8988T (cell line): ENCODE measurements at regions not wholly inside any gene's neighbourhood (a gene's known extent, or its start where the extent isn't known, plus 50 kb on each side); places are given as distances from the start of the nearest gene placed in this dataset.
"Not testable (repeated sequence)": the region's sequence is repeated elsewhere in the genome, so short reads cannot be mapped to it uniquely, and the experiment has no call there.

ENCODE experiments used
- DNase-seq: peaks from one replicate; pipeline ENCODE4 v3.0.0; 2011

DNA sequence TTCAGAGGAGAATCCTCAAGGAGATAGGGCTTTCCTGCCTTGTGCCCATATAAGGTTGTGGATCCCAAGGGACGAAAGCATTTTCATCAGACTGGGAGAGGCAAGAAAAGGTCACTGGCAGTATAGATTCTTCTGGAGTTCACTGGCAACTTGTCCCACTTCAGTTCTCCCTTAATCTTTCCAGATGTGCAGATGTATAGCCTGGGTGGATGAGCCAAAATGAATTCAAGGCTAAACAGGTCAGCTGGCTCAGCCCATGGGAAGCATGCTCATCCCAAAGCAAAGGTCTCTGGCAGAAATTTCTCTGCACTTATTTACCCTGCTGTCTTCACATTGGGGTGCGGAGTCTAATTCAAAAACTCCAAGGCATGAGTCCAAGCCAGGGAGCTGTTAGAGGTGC lies 148.9 kb upstream of the TNP1 start:
- DNase-seq = no peak

DNA sequence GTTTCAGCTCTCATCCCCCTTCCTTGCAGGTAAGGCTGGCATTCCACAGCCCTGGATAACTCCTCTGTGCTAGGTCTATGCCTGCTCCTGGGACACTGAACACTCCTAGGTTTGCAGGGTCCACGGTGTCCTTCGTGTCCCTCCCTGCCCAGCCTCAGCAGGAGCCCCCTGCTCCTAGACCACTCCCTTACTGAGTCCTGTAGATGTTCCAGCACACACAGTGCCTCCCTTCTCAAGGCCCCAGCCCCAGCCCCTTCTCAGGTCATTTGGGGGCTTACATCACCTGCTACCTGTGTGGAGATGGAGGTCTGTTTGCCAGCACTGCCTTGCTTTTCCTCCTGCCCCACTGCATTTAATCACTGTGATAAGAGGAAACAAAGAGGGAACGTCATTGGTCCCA lies 146.4 kb upstream of the TNP1 start:
- no peak for DNase-seq

DNA sequence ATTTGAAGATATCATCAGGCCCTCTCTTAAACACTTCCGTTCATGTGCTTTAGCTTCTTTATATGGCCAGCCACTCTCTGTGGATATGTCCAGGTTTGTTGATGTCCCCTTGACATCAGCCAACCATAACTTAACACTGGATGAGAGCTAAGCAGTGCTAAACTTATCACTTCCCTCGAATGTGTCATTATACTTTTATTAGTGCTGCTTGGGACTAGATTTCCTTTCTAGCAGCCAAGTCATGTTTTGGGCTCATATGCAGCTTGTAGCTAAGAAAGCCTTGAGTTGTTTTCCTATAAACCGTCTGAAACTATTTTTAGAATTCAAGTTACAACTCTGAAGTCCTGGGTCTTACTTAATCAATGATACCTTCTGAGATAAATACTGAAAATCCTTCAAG lies 144.8 kb upstream of the TNP1 start:
- no peak for DNase-seq

DNA sequence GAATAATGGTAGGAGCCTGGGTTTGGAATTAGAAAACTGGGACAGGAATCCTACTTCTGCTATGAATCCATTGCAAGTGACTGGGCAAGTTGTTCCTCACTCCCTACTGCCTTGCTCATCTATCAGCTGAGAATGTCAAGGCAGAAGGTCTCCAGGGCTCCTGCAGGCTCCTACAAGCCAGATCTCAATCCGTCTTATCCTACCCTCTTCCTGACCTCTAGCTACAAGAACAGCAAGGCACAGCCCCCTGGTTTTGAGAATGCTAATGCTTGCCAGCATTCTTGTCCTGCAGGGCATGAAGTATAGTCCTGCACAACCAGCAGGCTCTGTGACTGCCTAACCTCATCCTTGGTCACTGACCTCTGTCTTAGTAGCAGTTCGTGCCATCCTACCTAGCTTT lies 141.9 kb upstream of the TNP1 start:
- no peak for DNase-seq

DNA sequence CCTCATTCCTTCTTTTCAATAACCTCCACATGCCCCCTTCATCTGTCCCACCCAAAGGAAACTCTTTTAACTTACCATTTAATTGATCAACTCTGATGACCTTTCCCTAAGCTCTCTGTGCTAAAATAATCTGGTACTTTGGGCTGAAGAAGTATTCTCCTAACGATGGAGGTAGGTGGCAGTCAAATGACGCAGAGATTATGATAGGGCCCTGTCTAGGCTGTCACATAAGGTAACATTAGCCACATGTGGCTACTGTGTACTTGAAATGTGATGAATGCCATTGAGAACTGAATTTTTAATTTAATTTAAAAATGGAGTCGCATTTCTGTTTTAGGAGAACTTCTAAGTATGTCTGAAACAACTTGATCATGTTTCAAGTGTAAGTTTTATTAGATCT lies 140.5 kb upstream of the TNP1 start:
- no peak for DNase-seq

DNA sequence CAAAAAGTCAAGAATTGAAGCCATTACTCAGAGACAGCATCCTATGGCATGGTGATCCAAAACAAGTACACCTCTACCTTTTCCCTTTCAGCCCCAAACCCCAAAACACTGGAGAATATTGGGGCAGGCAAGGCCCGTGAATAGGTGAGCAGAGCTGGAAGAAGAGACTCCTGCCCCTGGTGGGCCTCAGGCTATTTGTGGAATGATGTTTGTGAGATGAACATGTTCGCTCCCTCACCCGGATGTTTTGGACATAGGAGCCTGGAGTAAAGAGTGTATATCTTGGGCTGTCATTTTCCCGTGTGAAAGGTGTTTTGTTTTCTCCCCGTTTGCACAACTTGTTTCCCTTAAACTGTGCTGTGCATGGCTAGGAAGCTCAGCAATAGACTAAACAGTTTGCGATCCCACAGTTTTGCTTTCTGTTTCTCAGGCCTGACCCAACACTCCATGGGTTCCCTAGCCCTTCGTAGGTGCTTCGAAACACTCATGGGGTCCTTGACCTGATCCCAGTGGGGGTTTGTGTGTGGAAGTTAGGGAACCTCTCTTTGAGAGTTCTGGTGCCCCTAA lies 136.5 kb upstream of the TNP1 start:
- DNase-seq = no peak

DNA sequence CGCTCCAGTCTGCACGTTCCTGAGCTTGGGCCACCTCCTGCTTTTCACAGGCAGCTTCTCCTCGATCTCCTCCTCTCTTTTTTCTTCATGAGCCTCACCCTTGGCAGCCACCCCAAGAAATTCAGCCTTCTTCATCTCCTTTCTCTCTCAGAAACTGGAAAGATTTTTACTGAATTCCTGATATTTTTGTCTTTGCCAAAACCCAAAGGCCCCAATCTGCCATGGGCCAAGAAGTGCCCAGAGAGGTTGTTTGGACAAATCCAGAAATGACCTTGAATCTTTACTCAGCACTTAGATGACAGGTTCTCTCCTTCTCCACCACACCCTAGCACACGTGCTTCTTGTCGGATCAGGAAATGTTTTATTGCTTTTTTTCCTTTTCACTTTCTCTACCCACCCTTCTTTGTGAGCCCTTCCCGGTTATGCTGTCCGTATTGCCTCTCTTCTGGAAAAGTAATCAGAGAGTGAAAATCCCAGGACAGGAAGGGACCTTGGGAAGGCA lies 134.5 kb upstream of the TNP1 start:
- no peak for DNase-seq

DNA sequence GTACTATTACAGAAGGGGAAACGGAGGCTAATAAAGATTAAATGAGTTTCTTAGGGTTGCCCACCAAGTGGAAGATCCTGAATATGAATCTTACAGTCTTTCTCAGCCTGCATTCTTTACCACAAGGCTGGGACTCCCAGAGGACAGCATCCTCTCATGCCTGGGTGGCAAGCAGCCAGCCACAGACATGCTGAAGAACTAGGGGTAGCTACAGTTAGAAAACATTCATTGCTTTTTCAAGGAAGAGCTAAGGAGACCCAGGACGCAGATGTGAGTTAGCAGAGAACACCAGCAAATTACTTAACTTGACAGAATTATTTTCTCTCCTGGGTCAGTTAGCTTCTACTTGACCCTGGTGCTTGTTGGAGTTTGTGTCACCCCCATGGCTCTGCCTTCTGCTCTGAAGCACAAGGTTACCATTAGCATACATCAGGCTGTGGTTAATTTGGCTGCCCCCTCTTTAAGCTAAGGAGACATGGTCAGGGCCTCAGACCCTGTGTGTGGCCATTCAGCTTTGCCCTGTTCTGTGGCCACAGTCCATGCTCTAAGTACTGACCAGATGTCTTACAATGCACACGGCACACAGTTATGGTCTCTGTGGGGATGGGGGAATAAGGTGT lies 132.3 kb upstream of the TNP1 start:
- DNase-seq = no peak

DNA sequence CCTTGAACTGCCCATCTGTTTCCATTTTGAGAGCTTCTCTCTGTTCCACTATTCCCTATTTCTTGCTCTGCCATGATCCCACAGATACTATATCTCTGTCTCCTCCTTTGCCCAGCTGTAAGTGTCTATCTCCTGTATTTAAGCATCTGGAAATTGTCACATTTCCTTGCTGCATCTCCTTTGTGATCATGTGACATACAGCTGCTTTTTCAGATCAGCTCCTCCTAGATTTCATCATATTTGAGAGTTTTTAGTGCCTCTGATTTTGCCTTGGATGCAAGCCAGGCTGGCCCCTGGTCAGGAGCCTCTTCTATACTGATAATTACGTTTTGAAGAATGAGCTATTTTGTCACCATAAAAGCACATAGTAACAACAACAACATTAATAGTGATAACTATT lies 131.7 kb upstream of the TNP1 start:
- no peak for DNase-seq

DNA sequence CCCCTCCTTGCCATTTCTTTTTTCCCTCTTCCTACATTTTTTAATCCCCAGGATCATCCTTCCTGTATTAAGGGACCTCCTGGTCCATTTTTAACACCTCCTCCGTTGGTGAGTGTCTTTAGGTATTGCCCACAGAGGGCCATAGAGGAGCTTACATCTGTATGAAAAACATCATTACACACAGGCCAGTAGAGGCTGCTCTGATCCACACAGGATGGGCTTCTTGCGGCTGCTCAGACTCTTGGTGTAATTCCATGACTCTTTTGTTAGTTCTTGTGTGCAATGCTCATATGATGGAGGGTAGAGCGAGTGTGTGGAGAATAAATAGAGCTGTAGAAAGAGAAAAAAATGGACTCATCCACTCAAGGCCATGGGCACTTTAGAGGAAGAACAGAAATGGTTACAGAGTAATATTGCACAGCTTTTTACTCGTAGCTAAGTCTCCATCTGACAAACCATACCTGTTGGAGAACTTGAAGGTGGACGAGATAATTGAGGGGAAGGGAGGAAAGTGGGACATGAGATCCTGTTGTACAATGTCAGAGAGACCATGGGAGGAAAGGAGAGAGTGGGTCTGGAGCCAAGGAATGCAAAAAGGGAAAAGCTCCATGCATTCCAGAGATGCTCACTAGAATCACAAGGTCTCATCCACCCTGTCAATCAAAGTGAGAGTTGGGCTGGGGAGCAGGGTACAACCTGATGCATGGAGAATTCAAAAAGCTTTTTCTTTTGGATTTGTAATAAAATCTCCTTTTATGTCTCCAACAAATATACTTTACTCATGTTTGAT lies 129.7 kb upstream of the TNP1 start:
- DNase-seq = no peak

DNA sequence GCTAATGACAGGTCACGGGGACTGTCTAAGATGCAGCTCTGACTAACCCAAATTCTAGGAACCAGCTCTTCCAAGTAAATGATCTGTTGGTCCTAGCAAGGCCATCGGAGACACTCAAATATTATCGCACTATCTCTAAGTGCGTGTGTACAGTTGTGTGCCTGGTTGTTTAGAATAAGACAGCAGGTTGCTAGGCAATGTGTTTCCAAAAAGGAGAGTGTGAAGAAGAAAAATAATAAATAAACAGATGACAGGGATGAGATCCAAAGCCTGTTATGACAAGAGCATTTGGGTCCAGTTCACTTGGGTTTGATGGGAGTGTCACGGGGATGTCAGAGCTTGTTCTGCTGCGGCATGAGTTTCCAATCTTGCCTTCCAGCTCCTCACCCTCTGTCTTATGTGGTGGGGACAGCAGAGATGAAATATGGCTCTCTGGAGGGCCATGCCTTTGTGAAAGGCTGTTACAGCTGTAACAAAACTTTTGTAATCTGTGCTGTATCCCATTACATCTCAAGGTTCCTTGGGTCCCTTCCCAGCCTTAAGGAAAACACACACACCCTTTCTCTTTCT lies 127.5 kb upstream of the TNP1 start:
- DNase-seq = no peak

DNA sequence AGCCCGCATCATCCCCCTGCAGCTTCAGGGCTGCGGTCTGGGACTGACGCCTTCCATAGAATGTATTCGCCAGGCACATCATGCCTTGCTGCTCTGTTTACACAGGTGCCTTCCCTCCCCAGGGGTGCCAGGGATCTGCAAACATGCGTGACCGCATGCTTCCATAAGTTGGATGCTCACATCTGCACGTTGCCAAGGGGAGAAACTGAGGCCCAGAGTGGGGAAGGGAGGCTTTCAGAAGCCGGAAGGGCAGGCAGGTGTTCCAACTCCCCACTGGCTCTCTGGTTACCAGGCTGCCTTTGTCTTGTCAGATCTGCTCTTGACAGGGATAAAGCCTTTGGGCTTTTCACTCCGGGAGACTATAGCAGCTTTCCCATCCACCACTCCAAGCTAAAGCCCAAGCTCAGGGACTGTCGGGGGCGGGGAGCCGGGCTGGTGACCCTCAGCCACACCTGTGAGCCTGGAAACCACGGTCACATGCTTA lies 125.8 kb upstream of the TNP1 start:
- DNase-seq = no peak

DNA sequence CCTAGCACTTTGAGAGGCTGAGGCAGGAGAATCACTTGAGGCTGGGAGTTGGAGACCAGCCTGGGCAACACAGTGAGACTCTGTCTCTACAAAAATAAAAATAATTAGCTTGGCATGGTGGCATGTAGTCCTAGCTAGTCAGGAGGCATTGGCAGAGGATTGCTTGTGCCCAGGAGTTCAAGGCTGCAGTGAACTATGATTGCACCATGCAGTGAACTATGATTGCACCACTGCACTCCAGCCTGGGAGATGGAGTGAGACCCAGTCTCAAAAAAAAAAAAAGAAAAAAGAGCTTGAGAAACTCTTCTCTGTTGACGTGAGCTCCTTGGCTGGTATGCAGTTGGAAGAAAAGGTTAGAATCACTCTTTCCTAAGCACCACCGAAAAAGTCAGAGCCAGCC lies 125.1 kb upstream of the TNP1 start:
- DNase-seq = no peak

DNA sequence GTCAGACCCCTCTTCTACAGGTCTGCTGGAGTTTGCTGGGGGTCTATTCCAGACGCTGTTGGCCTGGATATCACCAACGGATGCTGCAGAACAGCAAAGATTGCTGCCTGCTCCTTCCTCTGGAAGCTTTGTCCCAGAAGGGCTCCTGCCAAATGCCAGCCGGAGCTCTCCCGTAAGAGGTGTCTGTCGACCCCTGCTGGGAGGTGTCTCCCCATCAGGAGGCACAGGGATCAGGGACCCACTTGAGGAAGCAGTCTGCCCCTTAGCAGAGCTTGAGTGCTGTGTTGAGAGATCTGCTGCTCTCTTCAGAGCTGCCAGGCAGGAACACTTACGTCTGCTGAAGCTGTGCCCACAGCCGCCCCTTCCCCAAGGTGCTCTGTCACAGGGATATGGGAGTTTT lies 122.1 kb upstream of the TNP1 start:
- DNase-seq = not testable (repeated sequence)

DNA sequence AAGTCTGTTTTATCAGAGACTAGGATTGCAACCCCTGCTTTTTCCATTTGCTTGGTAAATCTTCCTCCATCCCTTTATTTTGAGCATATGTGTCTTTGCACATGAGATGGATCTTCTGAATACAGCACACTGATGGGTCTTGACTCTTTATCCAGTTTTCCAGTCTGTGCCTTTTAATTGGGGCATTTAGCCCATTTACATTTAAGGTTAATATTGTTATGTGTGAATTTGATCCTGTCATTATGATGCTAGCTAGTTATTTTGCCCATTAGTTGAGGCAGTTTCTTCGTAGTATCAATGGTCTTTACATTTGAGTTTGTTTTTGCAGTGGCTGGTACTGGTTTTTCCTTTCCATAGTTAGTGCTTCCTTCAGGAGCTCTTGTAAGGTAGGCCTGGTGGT lies 120.6 kb upstream of the TNP1 start:
- DNase-seq = not testable (repeated sequence)

DNA sequence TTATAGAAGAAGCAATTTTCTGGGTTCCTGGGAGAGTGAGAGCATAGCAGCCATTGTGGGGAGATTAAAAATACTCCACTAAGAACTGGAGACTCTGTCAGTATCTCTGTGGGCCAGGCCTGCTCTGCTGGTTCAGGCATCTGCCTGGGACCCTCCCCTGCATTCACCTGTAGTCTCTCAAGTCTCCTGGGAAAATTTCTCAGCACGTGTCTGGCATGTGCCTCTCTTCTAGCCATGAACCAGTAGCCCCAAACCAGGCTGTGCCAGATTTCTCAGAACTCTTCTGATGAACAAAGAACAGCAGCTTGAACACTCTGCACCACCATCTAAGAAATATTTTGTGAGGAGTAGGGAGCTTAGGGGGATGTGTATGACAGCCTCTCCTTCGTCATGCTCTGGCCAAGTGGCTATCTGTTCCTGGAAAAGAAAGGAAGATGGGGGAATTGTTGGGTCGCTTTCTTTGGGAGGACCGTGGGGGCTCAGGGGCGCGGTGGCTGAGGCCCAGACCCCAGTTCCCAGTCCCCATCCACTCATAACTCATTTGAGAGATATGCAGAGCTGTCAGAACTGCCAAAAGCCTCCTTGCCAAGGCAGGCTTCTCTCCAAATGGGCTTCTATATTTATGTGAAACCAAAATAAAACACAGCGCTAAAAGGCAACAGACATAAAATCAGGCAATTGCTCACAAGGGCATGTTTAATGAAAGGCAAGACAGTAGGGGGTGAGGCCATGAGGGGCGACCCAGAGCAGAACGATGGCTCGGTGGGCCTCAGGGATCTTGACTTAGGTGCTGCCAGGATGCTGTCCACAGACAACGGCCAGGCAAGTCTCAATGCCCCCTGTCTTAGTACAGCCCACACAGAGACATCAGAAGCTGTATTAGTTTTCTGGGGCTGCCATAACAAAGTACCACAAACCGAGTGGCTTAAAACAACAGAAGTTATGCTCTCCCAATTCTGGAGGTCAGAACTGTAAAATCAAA lies 114.7 kb upstream of the TNP1 start:
- no peak for DNase-seq

DNA sequence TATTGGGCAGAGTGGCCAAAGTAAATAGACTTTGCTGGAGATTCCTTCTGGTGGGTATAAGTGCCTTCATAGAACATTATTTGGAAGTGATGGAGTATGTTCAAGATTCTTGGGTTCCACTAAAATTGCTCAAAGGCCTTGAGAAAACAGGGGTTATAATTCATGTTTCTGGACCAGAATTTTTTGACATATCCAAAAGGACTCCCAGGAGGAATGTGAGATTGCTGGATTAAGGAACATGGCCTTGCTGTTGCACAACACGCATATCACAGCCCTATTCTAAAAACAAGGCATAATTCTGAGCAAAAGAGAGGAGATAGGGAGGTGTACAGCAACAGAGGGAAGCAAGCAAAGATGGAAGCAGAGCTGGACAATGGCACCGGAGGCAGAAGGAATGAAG lies 111.7 kb upstream of the TNP1 start:
- no peak for DNase-seq

DNA sequence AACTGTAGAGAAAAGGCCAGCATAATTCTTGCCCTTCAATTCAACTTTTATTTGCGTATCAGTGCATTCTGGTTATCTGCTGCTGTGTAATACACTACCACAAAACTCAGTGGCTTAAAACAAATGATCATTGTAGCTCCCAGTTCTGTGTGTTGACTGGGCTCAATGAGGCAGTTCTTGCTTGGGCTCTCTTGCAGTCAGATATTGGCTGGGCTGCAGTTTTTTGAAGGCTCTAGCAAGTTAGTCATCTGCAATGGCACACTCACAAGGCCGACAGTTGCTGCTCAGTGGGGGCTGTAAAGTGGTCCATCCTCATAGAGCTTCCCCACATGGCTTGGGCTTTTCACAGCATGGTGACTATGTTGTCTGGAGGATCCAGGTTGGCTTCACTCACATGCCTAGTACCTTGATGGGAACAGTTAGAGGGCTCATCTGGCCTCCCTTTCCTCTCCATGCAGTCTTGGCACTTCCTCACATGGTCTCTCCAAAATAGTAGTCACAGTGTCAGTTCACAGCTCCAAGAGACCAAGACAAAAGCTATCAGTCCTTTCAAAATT lies 110.6 kb upstream of the TNP1 start:
- no peak for DNase-seq

DNA sequence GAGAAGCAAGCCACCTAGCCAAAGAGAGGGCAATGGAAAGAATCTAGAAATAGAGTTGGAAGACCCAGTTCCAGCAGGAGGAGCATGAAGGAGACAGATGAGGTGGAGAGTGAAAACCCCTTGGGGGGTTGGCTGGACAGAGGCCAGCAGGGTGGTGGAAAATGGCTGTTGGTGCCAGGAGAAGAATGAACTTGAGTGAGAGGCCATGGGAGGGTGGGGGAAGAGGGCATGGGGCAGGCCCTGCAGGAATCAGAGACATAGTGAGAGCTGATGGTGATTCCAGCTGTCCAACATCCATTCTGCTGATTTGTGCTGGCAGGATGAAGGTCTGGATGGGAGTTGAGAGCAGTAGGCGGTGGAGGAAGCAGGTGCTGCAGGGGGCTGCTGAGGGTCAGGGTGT lies 108.0 kb upstream of the TNP1 start:
- DNase-seq = no peak

DNA sequence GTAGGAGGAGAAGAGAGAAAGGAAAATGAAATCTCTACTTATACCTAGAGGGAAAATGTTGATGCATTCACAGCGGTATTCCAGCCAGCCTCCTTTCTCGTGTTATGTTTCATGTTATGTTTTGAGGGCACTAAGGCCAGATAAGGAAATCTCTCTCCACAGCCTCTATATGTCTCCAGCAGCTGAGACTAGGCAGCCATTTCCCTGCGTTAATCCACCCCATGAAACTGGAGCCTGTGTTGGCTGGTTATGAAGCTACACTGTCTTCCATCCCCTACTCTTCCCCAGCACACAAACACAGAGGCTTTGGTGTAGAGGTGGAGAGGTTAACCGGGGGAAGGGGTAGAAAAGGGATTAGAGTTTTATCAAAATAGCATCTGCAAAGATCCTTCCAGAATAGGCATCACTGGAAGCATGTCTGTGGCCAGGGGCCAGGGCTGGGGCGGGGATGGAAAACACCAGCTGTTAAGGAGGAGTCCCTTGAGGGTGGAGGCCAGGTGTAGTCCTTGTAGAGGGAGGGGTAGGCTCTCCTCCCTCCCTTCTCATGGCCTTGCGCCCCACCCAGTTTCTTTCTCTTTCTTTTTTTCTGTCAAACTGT lies 100.9 kb upstream of the TNP1 start:
- DNase-seq = no peak

DNA sequence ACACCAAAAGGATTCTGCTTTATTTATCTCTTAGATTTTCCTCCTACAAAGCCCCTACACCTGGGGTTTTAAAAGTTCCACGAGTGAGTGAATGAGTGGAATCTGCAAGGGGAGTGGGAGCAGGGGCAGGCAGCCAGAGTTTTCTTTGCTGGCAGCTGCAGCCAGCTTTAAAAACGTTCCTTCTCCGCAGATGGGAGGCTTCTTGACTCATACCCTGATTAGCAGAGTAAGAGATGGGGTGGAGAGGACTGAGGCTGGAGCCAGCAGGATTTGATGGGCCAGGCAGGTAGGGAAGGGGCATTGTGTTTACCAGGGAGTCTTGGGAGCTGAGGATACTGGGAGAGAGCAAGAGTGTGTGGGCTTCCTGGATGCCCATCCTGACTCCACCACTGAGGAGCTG lies 99.6 kb upstream of the TNP1 start:
- DNase-seq = no peak
